Activated B cell treated with CpG ODN at 0.5 μM for 24 hours (primary cell): ENCODE measurements at regions not wholly inside any gene's neighbourhood (a gene's known extent, or its start where the extent isn't known, plus 50 kb on each side); places are given as distances from the start of the nearest gene placed in this dataset.

Experiments
- ATAC-seq: fragments of 200-7000 bp; cut with Tn5 transposase; one replicate; pipeline ENCODE4 v1.10.0; 2021; ENCODE audit warnings: low read depth, mild to moderate bottlenecking, moderate library complexity
- CTCF ChIA-PET: fragments of 350-600 bp; sonication (Branson Sonifier 250); formaldehyde crosslinking; loops from one replicate; lab custom pipeline; 2021; ENCODE audit warnings: antibody characterized with exemption; lab: Charles Lee
- POLR2A ChIA-PET: fragments of 350-600 bp; sonication (Branson Sonifier 250); formaldehyde crosslinking; loops from one replicate; lab custom pipeline; 2021; ENCODE audit warnings: antibody characterized with exemption; lab: Charles Lee
- DNase-seq: peaks from one replicate; pipeline ENCODE4 v3.0.0; 2022
- H3K27ac Mint-ChIP-seq: one replicate; pipeline ENCODE4 v1.8.0; 2020; ENCODE audit warnings: mixed read lengths
- H3K27me3 Mint-ChIP-seq: one replicate; pipeline ENCODE4 v1.8.0; 2021; ENCODE audit warnings: mixed read lengths
- H3K36me3 Mint-ChIP-seq: one replicate; pipeline ENCODE4 v1.8.0; 2021; ENCODE audit warnings: low read depth, mixed read lengths
- H3K4me1 Mint-ChIP-seq: one replicate; pipeline ENCODE4 v1.8.0; 2021; ENCODE audit warnings: mixed read lengths
- H3K4me3 Mint-ChIP-seq: one replicate; pipeline ENCODE4 v1.8.0; 2020; ENCODE audit warnings: mild to moderate bottlenecking, mixed read lengths
- H3K9me3 Mint-ChIP-seq: one replicate; pipeline ENCODE4 v1.8.0; 2020; ENCODE audit warnings: mixed read lengths
- CTCF ChIP-seq: fragments of 200-600 bp; IDR thresholded peaks from one replicate; pipeline ENCODE4 v1.8.0; 2022; ENCODE audit warnings: antibody characterized with exemption, mild to moderate bottlenecking
- intact Hi-C: fragments of 100-400 bp; cut with micrococcal nuclease; formaldehyde crosslinking; loops from one replicate; pipeline ENCODE4 v1.15.1; 2024

- Mint-ChIP-seq H3K27ac (no peak overlapping the region), H3K27me3 (no peaks in the 10 kb centered on the region), H3K9me3 (peaks cover 3% of the 10 kb centered on the region), H3K4me3 (no peak overlapping the region), H3K36me3 (no peaks in the 10 kb centered on the region), H3K4me1 (no peaks in the 10 kb centered on the region)
- ChIA-PET CTCF (no interaction called here), POLR2A (no interaction called here)
- no peak for TF ChIP-seq CTCF
- DNase-seq, result no peak
- intact Hi-C loops, result no loop called here
- no peak for ATAC-seq
Observed at GRCh38 chr3:78312851-78313250, 1273.0 kb downstream of the ROBO2 start.

GRCh38 chr3:78313332-78313731 is 1273.4 kb downstream of the ROBO2 start:
- DNase-seq, result no peak
- intact Hi-C loops, result no loop called here
- no peak overlapping the region for H3K4me3 Mint-ChIP-seq
- H3K4me1 Mint-ChIP-seq, result no peaks in the 10 kb centered on the region
- POLR2A ChIA-PET, result no interaction called here
- TF ChIP-seq CTCF, result no peak
- peaks cover 3% of the 10 kb centered on the region for H3K9me3 Mint-ChIP-seq
- no peaks in the 10 kb centered on the region for H3K27me3 Mint-ChIP-seq
- CTCF ChIA-PET, result no interaction called here
- ATAC-seq, result no peak
- no peak overlapping the region for H3K27ac Mint-ChIP-seq
- H3K36me3 Mint-ChIP-seq, result no peaks in the 10 kb centered on the region

DNA sequence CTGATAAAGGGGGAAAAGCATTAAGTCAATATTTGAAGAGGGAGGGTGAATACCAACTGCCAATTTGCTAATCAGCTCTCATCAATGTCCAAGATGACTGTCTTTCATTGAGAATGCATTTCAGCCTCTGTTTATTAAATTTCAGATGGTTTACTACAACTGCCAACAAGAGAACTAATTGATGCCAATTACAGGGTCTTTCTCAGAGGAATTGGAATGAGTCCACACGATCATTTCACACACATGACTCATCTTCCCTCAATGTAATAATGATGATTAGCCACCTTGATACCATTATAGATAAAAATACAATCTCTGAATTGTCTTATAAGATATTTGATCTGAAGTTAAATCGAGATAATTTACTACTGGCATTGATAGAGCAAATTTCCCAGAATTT is 1274.4 kb downstream of the ROBO2 start:
- TF ChIP-seq CTCF, result no peak
- Mint-ChIP-seq H3K9me3 (peaks cover 3% of the 10 kb centered on the region), H3K36me3 (no peaks in the 10 kb centered on the region), H3K27ac (no peak overlapping the region), H3K4me3 (no peak overlapping the region), H3K27me3 (no peaks in the 10 kb centered on the region), H3K4me1 (no peaks in the 10 kb centered on the region)
- DNase-seq, result no peak
- ChIA-PET CTCF (no interaction called here), POLR2A (no interaction called here)
- intact Hi-C loops, result no loop called here
- ATAC-seq, result no peak

- DNase-seq, result no peak
- no peak for ATAC-seq
- intact Hi-C loops, result no loop called here
- Mint-ChIP-seq H3K4me1 (no peaks in the 10 kb centered on the region), H3K9me3 (peaks cover 15% of the 10 kb centered on the region), H3K4me3 (no peak overlapping the region), H3K27me3 (no peaks in the 10 kb centered on the region), H3K27ac (no peak overlapping the region), H3K36me3 (no peaks in the 10 kb centered on the region)
- TF ChIP-seq CTCF, result no peak
- POLR2A ChIA-PET, result no interaction called here
- CTCF ChIA-PET, result no interaction called here
Observed at GRCh38 chr3:78317774-78318173, 1277.9 kb downstream of the ROBO2 start.

- POLR2A ChIA-PET, result no interaction called here
- H3K9me3 Mint-ChIP-seq, result peaks cover 21% of the 10 kb centered on the region
- no peaks in the 10 kb centered on the region for H3K36me3 Mint-ChIP-seq
- DNase-seq (no peak), ATAC-seq (no peak)
- no peak for TF ChIP-seq CTCF
- CTCF ChIA-PET, result no interaction called here
- intact Hi-C loops, result no loop called here
- H3K27ac Mint-ChIP-seq, result no peak overlapping the region
- H3K4me3 Mint-ChIP-seq, result no peak overlapping the region
- no peaks in the 10 kb centered on the region for H3K4me1 Mint-ChIP-seq
- no peaks in the 10 kb centered on the region for H3K27me3 Mint-ChIP-seq
Observed at GRCh38 chr3:78322780-78323179, 1282.9 kb downstream of the ROBO2 start.
